Epithelial cell of esophagus (primary cell): ENCODE measurements at regions not wholly inside any gene's neighbourhood (a gene's known extent, or its start where the extent isn't known, plus 50 kb on each side); places are given as distances from the start of the nearest gene placed in this dataset.

Experiments
- DNase-seq: peaks from one replicate; pipeline ENCODE4 v3.0.0; 2010; ENCODE audit warnings: low read depth
- H3K4me3 ChIP-seq: 2 replicates; pipeline ENCODE4 v1.5.1; 2011; ENCODE audit warnings: mild to moderate bottlenecking, low read length, control low read depth
- TF ChIP-seq, protein P1 (sequence below): IDR thresholded peaks from 2 replicates; pipeline ENCODE4 v1.5.1; 2011; ENCODE audit warnings: low read depth, mild to moderate bottlenecking, low read length, control low read depth, inconsistent platforms; ENCODE audit not compliant: insufficient read depth; ENCODE audit errors: missing control alignments

DNA sequence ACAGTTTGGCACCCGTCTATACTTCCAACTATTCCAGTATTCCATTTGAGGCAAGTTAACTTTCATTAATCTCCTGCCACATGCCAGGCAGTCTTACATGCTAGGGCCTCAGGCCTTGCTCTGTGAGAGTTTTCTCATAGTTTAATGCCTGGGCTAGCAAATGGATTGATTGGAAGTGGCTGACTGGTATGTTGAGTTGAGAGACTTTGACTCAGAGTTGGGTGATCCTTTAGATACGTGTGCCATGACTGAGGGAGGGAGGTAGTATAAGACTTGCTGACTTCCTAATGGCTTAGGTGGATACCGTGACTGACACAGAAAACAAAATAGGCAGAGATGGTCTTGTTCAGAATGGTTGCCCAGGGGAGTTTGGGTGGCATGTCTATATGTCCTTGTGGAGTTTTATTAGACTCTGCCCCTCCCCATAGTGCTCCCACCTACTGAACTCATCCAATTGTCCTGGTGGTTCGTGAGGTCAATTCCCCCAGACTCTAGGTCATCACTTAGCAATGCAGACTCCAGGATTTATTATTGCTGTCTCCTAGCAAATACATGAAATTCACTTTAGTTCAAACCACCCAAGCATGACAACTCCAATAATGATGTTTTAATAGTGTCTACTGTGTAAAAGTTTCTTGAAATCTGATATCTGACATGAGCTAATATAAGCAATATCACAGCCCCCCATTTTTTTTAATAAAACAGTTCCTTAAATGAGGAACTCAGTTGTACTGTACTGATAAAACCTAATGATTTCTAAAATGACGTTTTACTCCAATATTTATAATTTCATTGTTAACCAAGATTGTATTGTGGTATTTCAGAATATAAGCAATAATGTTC, 413.9 kb upstream of the MDFIC2 start:
- no peak for DNase-seq
- TF ChIP-seq, protein P1, sequence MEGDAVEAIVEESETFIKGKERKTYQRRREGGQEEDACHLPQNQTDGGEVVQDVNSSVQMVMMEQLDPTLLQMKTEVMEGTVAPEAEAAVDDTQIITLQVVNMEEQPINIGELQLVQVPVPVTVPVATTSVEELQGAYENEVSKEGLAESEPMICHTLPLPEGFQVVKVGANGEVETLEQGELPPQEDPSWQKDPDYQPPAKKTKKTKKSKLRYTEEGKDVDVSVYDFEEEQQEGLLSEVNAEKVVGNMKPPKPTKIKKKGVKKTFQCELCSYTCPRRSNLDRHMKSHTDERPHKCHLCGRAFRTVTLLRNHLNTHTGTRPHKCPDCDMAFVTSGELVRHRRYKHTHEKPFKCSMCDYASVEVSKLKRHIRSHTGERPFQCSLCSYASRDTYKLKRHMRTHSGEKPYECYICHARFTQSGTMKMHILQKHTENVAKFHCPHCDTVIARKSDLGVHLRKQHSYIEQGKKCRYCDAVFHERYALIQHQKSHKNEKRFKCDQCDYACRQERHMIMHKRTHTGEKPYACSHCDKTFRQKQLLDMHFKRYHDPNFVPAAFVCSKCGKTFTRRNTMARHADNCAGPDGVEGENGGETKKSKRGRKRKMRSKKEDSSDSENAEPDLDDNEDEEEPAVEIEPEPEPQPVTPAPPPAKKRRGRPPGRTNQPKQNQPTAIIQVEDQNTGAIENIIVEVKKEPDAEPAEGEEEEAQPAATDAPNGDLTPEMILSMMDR, result no peak
- no peak overlapping the region for H3K4me3 ChIP-seq

DNA sequence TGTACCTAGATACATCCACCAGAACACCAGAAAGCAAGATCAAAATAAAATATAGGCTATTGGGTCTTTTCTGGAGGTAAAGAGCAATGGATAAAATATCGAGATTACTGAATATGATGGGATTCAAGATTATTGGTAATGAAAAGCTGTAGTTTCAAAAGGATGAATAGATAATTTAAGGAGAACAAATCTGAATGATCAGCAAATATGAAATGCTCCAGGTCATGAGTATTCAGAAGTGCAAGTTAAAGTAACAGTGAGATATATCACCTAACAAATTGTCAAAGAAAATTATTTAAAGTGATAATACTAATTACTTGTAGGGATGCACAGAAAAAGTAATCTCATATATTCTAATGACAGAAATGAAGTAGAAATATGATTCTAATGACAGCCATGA, 409.6 kb upstream of the MDFIC2 start:
- TF ChIP-seq, protein P1, result no peak
- DNase-seq, result no peak
- H3K4me3 ChIP-seq, result no peak overlapping the region

DNA sequence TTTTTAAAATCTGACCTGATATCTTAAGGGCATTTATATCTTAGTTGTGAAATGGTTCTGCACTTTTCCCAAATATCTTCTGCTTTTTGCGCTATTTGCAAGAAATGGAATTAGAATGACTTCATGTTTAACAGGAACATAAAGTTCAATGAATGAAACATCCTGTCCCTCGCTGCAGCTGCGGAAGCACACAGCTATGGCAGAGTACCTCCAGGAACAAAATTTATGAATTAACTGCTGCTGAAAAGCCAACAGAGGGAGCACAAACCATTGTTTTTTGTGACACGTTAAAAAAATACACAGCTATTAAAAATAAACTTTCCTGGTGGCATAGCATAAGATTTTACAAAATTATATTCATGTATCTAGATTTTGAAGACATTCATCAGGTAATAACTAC, 404.4 kb upstream of the MDFIC2 start:
- DNase-seq, result peak; percentile 40
- H3K4me3 ChIP-seq, result no peak overlapping the region
- TF ChIP-seq, protein P1, result peak; percentile 48

DNA sequence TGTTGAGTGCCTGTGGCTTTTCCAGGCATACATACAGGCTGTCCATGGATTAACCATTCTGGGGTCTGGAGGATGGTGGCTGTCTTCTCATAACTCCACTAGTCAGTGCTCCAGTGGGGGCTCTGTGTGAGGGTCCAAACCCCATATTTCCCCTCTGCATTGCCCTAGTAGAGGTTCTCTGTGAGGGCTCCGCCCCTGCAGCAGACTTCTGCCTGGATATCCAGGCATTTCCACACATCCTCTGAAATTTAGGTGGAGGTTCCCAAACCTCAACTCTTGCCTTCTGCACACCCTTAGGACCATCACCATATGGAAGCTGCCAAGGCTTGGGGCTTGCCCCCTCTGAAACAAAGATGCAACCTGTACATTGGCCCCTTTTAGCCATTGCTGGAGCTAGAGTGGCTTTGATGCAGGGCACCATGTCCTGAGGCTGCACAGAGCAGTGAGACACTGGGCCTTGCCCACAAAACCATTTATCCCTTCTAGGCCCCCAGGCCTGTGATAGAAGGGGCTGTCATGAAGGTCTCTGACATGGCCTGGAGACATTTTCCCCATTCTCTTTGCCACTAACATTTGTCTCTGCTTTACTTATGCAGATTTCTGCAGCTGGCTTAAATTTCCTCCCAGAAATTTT, 400.1 kb upstream of the MDFIC2 start:
- TF ChIP-seq, protein P1, result no peak
- DNase-seq, result no peak

DNA sequence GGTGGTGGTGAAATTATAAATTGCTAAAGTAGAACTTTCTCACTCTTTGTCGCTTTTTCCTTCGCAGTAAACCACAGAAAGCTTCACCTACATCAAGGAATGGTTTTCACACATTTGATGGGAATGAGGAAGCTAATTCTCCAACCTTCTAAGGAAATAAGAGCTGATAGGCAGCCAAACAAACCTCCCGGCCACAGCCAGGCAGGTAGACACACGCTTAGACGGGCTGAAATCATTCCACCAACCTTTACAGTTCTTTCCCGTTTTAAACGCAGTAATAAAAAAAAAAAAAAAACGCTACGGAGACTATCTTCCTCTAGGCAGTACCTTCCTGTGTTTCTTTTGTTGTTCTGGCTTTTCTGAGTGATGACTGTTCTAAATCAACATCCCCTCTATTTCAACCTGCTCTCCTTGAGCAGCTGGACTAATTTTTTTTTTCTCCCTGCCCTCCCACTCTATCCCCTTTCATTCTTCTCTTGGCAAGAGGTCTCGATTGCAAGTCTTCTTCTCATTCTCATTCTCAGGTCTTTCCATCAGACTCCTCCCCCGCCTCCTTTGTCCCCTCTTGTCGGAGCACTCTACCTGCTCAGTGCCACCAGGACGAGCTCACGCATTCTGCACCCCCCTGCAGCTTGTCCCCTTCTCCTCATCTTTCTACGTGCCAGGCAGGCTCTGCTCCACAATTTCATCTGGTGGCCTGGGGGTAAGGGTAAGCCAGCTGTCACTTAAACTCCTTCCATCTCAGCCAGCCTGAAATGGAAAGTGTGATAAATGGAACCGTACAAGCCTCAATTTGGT, 391.1 kb upstream of the MDFIC2 start:
- TF ChIP-seq, protein P1, result no peak
- DNase-seq, result peak; percentile 94
- H3K4me3 ChIP-seq, result no peak overlapping the region

More for the DNA sequence above, 400.1 kb upstream of the MDFIC2 start:
- H3K4me3 ChIP-seq, result no peak overlapping the region

DNA sequence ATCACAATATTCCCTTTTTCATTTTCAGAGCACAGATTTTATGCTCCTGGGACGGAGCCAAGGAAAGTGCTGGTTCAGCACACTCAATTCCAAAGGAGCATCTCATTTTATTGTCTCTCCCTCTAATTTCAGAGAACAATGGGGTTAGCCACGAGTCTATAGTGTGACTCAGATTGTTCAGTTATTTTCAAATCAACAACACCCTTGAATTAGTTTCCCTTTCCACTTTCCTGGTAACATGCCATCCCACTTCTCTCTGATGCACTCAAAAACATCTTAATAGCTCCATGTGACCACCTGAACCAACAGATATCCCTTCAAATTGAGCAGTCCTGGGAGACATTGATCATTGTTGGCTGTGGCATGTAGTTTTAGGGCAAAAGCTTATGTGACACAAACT, 389.7 kb upstream of the MDFIC2 start:
- DNase-seq, result peak; percentile 36
- TF ChIP-seq, protein P1, result no peak
- no peak overlapping the region for H3K4me3 ChIP-seq
